Psoas muscle (tissue), 7 donors: ENCODE measurements at regions not wholly inside any gene's neighbourhood (a gene's known extent, or its start where the extent isn't known, plus 50 kb on each side); places are given as distances from the start of the nearest gene placed in this dataset.

Source experiments
- ATAC-seq, 4 donors: fragments of 200-7000 bp; cut with Tn5 transposase; one replicate each; pipeline ENCODE4 v1.9.1; 2020; ENCODE audit warnings: moderate library complexity in 3 of 4, mild to moderate bottlenecking in 2 of 4
- DNase-seq, 2 donors: peaks; one replicate each; pipeline ENCODE4 v3.0.0-alpha.2; 2020
- H3K27ac ChIP-seq: fragments of 200-600 bp; one replicate; pipeline ENCODE4 v1.8.0; 2022
- H3K27me3 ChIP-seq, 3 donors: fragments of 200-600 bp in 1 of 3; one replicate each; pipeline versions ENCODE4 v1.6.1 to v1.8.0; 2013 to 2022; ENCODE audit warnings: low read length in 2 of 3, mild to moderate bottlenecking in 2 of 3, moderate library complexity in 1 of 3; ENCODE audit not compliant: insufficient read depth in 3 of 3
- H3K36me3 ChIP-seq, 2 donors: fragments of 200-600 bp in 1 of 2; one replicate each; pipeline versions ENCODE4 v1.6.1 to v1.8.0; 2013 to 2022; ENCODE audit warnings: low read depth in 1 of 2, mild to moderate bottlenecking in 1 of 2, moderate library complexity in 1 of 2; ENCODE audit not compliant: insufficient read depth in 1 of 2
- H3K4me1 ChIP-seq: fragments of 200-600 bp; one replicate; pipeline ENCODE4 v1.8.0; 2022
- H3K4me3 ChIP-seq: fragments of 200-600 bp; one replicate; pipeline ENCODE4 v1.8.0; 2022; ENCODE audit warnings: mild to moderate bottlenecking
- H3K9me3 ChIP-seq: fragments of 200-600 bp; one replicate; pipeline ENCODE4 v1.8.0; 2022
- WGBS, 3 donors: extraction: QIAGEN DNeasy Blood & Tissue Kit; methylation state at CpG; one replicate each; pipeline versions ENCODE4 v1.1.6 to v1.1.7; 2013; 5-methylcytosine and 5-hydroxymethylcytosine counted together
- intact Hi-C, 2 donors: fragments of 100-400 bp; cut with DNase I; formaldehyde crosslinking; loops; one replicate each; pipeline versions ENCODE4 v1.11.0 to v1.14.2; 2022
- TF ChIP-seq, protein P1 (sequence below): fragments of 200-600 bp; IDR thresholded peaks from one replicate; pipeline ENCODE4 v1.8.0; 2022; ENCODE audit warnings: antibody characterized with exemption
- donor health status: healthy with polysubstance abuse.
- donor health status: DM: no; HTN: no; CAD: no; lungs with moderate emphysema.
- donor health status: Bipolar disorder and iron deficiency.
- donor health status: healthy.
- donor health status: DM: yes; HTN: yes; CAD: no.
- donor health status: DM: no; HTN: no; CAD: no.
- donor health status: DM: yes; HTN: yes; CAD: no.

DNA sequence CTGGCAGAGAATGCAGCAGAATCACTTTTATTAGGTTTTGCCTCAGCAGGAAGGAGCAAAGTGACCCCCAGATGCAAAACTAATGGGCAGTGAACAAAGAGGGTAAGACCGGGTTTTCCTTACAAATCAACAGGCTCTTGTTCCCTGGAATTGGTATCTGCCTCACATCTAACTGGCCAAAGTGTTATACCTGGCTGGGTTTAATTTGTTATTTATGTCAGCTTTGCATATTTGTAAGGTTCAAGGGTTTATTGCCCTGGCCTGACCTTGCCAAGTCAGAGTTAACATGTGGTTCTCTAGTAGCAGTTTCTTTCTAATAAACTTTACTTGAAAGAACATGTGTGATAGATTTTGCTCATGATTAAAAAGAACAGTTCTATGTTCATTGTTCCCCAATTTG is 431.7 kb upstream of the NR2F2 start:
- H3K9me3 ChIP-seq = no peaks in the 10 kb centered on the region
- H3K36me3 ChIP-seq = no peaks in the 10 kb centered on the region
- no peak overlapping the region for H3K27ac ChIP-seq
- no peak overlapping the region for H3K4me3 ChIP-seq
- WGBS, 3 donors = 83 to 91% (median 88%) methylated on average over 1 of the region's 1 CpG
- no peak for DNase-seq
- H3K27me3 ChIP-seq = no peaks in the 10 kb centered on the region
- intact Hi-C loops = no loop called here
- no peaks in the 10 kb centered on the region for H3K4me1 ChIP-seq
- TF ChIP-seq, protein P1, sequence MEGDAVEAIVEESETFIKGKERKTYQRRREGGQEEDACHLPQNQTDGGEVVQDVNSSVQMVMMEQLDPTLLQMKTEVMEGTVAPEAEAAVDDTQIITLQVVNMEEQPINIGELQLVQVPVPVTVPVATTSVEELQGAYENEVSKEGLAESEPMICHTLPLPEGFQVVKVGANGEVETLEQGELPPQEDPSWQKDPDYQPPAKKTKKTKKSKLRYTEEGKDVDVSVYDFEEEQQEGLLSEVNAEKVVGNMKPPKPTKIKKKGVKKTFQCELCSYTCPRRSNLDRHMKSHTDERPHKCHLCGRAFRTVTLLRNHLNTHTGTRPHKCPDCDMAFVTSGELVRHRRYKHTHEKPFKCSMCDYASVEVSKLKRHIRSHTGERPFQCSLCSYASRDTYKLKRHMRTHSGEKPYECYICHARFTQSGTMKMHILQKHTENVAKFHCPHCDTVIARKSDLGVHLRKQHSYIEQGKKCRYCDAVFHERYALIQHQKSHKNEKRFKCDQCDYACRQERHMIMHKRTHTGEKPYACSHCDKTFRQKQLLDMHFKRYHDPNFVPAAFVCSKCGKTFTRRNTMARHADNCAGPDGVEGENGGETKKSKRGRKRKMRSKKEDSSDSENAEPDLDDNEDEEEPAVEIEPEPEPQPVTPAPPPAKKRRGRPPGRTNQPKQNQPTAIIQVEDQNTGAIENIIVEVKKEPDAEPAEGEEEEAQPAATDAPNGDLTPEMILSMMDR = no peak
- no peak for ATAC-seq

DNA sequence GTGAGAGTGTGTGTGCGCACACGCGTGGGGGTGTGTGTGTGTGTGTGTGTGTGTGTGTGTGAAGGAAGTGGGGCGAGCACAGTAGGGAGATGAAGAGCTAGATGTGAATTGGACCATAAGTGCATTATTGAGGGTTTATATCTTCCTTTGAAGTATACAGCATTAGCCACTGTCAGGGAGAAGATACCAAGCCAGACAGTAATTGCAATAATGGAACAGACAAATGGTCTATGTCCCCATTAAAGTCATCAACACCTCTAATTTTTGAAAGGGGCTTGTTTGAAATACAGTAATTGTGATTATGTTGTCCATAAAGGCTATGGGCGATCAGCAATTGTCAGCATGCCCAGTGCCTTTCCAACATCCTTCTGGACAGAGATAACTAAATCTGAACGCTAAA is 429.2 kb upstream of the NR2F2 start:
- no peak overlapping the region for H3K27ac ChIP-seq
- TF ChIP-seq, protein P1 = no peak
- 91 to 94% (median 92%) methylated on average over 6 of the region's 6 CpGs for WGBS, 3 donors
- intact Hi-C loops = no loop called here
- no peaks in the 10 kb centered on the region for H3K36me3 ChIP-seq
- DNase-seq (no peak), ATAC-seq (no peak)
- H3K4me3 ChIP-seq = no peak overlapping the region
- H3K27me3 ChIP-seq = no peaks in the 10 kb centered on the region
- H3K4me1 ChIP-seq = no peaks in the 10 kb centered on the region
- no peaks in the 10 kb centered on the region for H3K9me3 ChIP-seq

DNA sequence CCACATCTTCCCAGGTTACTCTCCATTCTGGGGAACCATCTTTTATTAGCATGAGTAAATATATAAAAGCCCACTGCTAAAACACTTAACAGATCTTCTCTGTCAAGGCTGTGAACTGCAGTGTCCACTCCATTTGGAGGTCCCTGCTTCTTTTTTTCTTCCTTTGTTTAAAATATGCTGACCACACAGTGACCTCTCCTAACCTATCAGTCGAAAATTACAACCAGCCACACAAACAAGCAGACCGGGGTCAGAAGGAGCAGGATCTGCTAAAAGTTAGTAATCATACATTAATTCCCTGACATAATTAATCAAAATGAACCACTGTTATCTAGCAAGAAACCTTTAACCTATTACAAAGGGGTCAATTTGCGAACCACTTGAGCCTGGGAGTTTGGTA is 427.9 kb upstream of the NR2F2 start:
- TF ChIP-seq, protein P1 = no peak
- Histone ChIP-seq H3K36me3 (no peaks in the 10 kb centered on the region), H3K27me3 (no peaks in the 10 kb centered on the region), H3K9me3 (no peaks in the 10 kb centered on the region), H3K4me3 (no peak overlapping the region), H3K4me1 (no peaks in the 10 kb centered on the region), H3K27ac (no peak overlapping the region)
- ATAC-seq = no peak
- 66 to 77% (median 69%) methylated on average over 3 of the region's 3 CpGs for WGBS, 3 donors
- intact Hi-C loops = no loop called here
- no peak for DNase-seq

DNA sequence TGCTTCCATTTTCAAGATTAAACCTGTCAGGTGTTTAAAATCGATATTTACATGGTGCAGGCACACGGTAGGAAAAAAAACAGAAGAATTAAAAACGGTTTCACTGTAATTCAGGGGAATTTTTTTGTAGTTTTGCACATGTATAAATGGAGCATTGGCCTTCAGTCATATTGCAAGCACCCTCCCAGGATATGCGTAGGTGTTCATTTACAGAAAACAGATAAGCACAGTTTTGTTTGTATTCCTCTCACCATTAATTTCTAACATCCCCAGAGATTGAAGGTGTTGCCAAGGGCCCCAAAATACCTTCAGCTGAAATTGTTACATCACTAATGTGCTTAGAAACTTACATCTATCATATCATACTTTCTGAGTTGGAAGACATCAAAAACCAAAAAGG is 427.1 kb upstream of the NR2F2 start:
- H3K4me1 ChIP-seq = no peaks in the 10 kb centered on the region
- 71 to 80% (median 75%) methylated on average over 4 of the region's 4 CpGs for WGBS, 3 donors
- H3K27ac ChIP-seq = no peak overlapping the region
- H3K27me3 ChIP-seq = no peaks in the 10 kb centered on the region
- no peaks in the 10 kb centered on the region for H3K9me3 ChIP-seq
- no peak for DNase-seq
- H3K36me3 ChIP-seq = no peaks in the 10 kb centered on the region
- ATAC-seq = no peak
- TF ChIP-seq, protein P1 = no peak
- intact Hi-C loops = no loop called here
- H3K4me3 ChIP-seq = no peak overlapping the region

DNA sequence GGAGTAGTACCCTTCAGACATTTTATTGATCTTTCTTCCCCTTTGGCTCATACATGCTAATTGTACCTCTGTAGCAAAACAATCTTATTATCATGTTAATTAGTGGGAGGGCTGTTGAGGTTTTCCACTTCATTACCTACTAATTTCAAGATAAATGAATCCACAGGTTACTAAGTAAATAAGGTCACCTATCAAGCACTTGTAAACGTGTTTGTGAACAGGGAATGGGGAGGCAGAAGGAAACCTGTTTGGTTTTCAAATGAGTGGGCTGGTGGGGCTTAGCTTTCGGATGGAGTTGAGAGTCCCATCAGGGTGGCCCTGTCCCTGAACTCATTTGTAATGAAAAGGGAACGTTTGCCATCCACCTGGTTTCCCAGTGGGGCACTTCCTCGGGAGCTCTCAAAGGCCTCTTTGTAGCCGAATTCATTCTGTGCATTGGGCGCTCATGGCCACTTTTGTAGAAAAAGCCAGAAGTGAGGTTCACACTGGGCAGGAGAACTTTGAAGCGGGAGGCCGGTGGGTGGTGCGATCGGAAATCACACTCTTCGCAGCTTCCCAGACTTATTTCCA is 419.8 kb upstream of the NR2F2 start:
- no peaks in the 10 kb centered on the region for H3K4me1 ChIP-seq
- H3K36me3 ChIP-seq = no peaks in the 10 kb centered on the region
- WGBS, 3 donors = 81 to 90% (median 85%) methylated on average over 11 of the region's 11 CpGs
- no peaks in the 10 kb centered on the region for H3K27me3 ChIP-seq
- no peak for ATAC-seq
- no peak overlapping the region for H3K4me3 ChIP-seq
- TF ChIP-seq, protein P1 = no peak
- DNase-seq = no peak
- intact Hi-C loops = no loop called here
- no peaks in the 10 kb centered on the region for H3K9me3 ChIP-seq
- no peak overlapping the region for H3K27ac ChIP-seq
